RWPE1 (cell line): ENCODE measurements at regions not wholly inside any gene's neighbourhood (a gene's known extent, or its start where the extent isn't known, plus 50 kb on each side); places are given as distances from the start of the nearest gene placed in this dataset.

Experiments used
- CTCF ChIA-PET: fragments of 350-600 bp; sonication (Branson Sonifier 250); formaldehyde crosslinking; extraction: SDS; loops from one replicate; lab custom pipeline; 2021; lab: Yijun Ruan, JAX
- POLR2A ChIA-PET: fragments of 400-600 bp; formaldehyde crosslinking; extraction: SDS; loops from one replicate; lab custom pipeline; 2020; ENCODE audit warnings: antibody characterized with exemption; ENCODE audit not compliant: low non-redundant PET; lab: Yijun Ruan, JAX
- DNase-seq: peaks from one replicate; pipeline ENCODE4 v3.0.0; 2012; ENCODE audit warnings: low spot score
- H3K27ac ChIP-seq: fragments of 450-650 bp; 2 replicates; pipeline ENCODE4 v1.5.1; 2017
- CTCF ChIP-seq: fragments of 450-650 bp; conservative IDR thresholded peaks from 2 replicates; pipeline ENCODE4 v1.5.1; 2017; ENCODE audit warnings: low read depth, mild to moderate bottlenecking

GRCh38 chr2:15736396-15737180 is 144.9 kb downstream of the DDX1 start:
- no peak for TF ChIP-seq CTCF
- POLR2A ChIA-PET: no interaction called here
- no peak for DNase-seq
- CTCF ChIA-PET: interaction anchor here (0.6 kb wide), 1 partner anchor 10 kb away, joined by 6 read pairs; no protein-coding TSS in a partner anchor
- no peak overlapping the region for H3K27ac ChIP-seq

GRCh38 chr2:15737314-15738224 is 145.9 kb downstream of the DDX1 start:
- ChIA-PET CTCF (interaction anchor here (0.7 kb wide), 1 partner anchor 30 kb away, joined by 3 read pairs; no protein-coding TSS in a partner anchor), POLR2A (no interaction called here)
- TF ChIP-seq CTCF: no peak
- DNase-seq: no peak
- no peak overlapping the region for H3K27ac ChIP-seq

DNA sequence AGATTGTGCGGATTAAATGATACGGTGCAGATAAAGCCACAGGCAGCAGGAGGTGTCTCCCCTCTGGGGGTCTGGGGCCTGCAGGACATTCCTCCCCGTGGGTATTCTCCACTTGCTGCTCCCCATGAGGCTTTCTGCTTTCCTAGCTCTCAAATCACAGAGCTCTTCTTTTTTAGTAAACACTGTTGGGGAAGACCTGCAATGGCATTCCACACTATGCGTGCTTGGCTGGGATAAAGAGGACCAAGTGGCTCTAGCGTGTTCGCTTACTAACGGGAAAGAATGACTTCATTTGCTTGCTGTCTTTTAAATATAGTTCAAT is 146.5 kb downstream of the DDX1 start:
- POLR2A ChIA-PET: no interaction called here
- CTCF ChIA-PET: interaction anchor here (0.6 to 0.7 kb wide), 2 partner anchors 7 to 31 kb away, joined by 3 read pairs; no protein-coding TSS in a partner anchor
- no peak for TF ChIP-seq CTCF
- DNase-seq: no peak
- H3K27ac ChIP-seq: no peak overlapping the region

- H3K27ac ChIP-seq: no peak overlapping the region
- POLR2A ChIA-PET: no interaction called here
- CTCF ChIA-PET: interaction anchor here (0.6 kb wide), 1 partner anchor 8 kb away, joined by 3 read pairs; no protein-coding TSS in a partner anchor
- DNase-seq: no peak
- no peak for TF ChIP-seq CTCF
These were observed 147.3 kb downstream of the DDX1 start for GRCh38 chr2:15738943-15739342.

DNA sequence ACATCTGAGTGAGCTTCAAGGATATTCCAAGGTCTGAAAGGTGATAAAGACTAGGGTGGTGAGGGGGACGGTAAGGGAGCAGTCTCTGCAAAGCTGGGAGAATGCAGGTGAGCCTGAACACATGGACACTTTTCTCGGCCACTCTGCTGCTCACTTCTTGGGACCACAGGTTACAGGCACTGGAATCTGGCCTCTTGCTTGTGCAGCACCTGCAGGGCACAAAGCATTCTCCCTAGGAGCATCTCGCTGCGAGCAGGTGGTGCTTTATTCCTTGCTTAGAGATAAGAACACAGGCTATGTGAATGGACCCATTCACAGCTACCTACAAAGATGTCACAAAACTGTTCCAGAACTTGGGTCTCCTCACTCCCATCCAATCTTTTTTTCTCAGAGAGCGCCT is 153.2 kb downstream of the DDX1 start:
- no peak for TF ChIP-seq CTCF
- H3K27ac ChIP-seq: no peak overlapping the region
- no peak for DNase-seq
- CTCF ChIA-PET: interaction anchor here (1.4 kb wide), 1 partner anchor 11 kb away, joined by 4 read pairs; no protein-coding TSS in a partner anchor
- POLR2A ChIA-PET: no interaction called here

- no peak for TF ChIP-seq CTCF
- no peak overlapping the region for H3K27ac ChIP-seq
- POLR2A ChIA-PET: no interaction called here
- CTCF ChIA-PET: no interaction called here
- DNase-seq: no peak
These were observed 153.7 kb downstream of the DDX1 start for GRCh38 chr2:15745350-15745749.
